ENCODE measurements at regions not wholly inside any gene's neighbourhood (a gene's known extent, or its start where the extent isn't known, plus 50 kb on each side); places are given as distances from the start of the nearest gene placed in this dataset.

DNA sequence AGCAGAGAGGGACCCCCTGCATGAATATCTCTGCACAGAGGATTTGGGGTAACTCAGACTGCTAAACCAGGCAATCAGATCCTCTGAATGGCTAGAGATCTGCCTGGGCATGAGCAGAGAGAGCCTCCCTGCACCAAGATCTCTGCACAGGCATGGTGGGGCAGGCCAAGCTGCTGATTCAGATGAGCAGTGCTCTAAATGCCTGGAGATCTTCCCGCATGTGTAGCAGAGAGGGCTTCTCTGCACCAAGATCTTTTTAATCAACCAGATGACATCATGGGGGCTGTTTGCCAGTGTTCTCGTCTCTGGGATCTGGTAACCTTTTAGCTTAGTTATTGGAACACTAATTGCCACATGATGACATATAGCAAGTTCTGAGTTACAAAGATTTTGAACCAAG lies 301.3 kb upstream of the GALNT5 start (continued):
- TF ChIP-seq ZNF114 (CRISPR knock-in tag; IDR thresholded peaks at IDR 0.05): no peak
- TF ChIP-seq POLR2AphosphoS5 (IDR thresholded peaks at IDR 0.05; ENCODE audit: low read depth): no peak
- TF ChIP-seq NANOG (IDR thresholded peaks at IDR 0.05; ENCODE audit: borderline replicate concordance): no peak
- TF ChIP-seq EZH2phosphoT487 (IDR thresholded peaks at IDR 0.05; ENCODE audit: unreplicated experiment): no peak
- TF ChIP-seq, protein P1, sequence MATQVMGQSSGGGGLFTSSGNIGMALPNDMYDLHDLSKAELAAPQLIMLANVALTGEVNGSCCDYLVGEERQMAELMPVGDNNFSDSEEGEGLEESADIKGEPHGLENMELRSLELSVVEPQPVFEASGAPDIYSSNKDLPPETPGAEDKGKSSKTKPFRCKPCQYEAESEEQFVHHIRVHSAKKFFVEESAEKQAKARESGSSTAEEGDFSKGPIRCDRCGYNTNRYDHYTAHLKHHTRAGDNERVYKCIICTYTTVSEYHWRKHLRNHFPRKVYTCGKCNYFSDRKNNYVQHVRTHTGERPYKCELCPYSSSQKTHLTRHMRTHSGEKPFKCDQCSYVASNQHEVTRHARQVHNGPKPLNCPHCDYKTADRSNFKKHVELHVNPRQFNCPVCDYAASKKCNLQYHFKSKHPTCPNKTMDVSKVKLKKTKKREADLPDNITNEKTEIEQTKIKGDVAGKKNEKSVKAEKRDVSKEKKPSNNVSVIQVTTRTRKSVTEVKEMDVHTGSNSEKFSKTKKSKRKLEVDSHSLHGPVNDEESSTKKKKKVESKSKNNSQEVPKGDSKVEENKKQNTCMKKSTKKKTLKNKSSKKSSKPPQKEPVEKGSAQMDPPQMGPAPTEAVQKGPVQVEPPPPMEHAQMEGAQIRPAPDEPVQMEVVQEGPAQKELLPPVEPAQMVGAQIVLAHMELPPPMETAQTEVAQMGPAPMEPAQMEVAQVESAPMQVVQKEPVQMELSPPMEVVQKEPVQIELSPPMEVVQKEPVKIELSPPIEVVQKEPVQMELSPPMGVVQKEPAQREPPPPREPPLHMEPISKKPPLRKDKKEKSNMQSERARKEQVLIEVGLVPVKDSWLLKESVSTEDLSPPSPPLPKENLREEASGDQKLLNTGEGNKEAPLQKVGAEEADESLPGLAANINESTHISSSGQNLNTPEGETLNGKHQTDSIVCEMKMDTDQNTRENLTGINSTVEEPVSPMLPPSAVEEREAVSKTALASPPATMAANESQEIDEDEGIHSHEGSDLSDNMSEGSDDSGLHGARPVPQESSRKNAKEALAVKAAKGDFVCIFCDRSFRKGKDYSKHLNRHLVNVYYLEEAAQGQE (IDR thresholded peaks at IDR 0.05; ENCODE audit: unreplicated experiment): no peak

DNA sequence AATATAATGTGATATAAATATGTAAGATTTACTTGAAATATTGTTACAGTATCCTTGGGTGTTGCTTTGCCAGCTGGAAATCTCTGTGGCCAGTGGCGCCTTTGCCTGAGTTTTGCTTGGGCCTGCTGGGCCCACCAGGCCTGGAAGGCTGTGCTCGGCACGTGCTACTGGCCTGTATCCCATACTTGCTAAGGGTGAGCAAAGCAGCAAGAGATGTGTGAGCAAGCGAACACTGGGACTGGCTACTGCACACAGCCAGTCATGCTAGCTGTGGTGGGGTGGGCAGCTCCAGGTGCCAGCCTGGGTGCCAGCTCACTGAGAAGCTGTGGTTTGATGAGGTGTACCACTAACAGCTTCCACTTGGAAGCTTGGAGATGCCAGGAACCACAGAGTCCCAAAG lies 299.1 kb upstream of the GALNT5 start:
- Histone ChIP-seq H3K4me1 (ENCODE audit: insufficient read depth) (no peaks in the 10 kb centered on the region), H3K36me3 (ENCODE audit: insufficient read depth) (peaks cover 5% of the 10 kb centered on the region), H3K79me2 (replicated peaks; ENCODE audit: insufficient read depth) (no peaks in the 10 kb centered on the region), H4K20me1 (replicated peaks; ENCODE audit: insufficient read depth) (no peaks in the 10 kb centered on the region), H3K9me2 (ENCODE audit: insufficient read depth) (no peaks in the 10 kb centered on the region), H3F3A (replicated peaks; ENCODE audit: low read depth) (no peaks in the 10 kb centered on the region), H3K27me3 (ENCODE audit: insufficient read depth) (no peaks in the 10 kb centered on the region), H3K27ac (ENCODE audit: low read depth) (no peak overlapping the region), H3K4me3 (no peak overlapping the region), H3K4me2 (no peak overlapping the region), H2AFZ (no peak overlapping the region)
- Mint-ChIP-seq H3K27ac (no peak overlapping the region), H3K27me3 (ENCODE audit: insufficient read depth, low read depth, poor library complexity) (no peaks in the 10 kb centered on the region), H3K9me3 (peaks cover 36% of the 10 kb centered on the region), H3K4me1 (no peaks in the 10 kb centered on the region), H3K4me3 (no peak overlapping the region), H3K36me3 (ENCODE audit: low read depth) (peaks cover 10% of the 10 kb centered on the region; the same call in 2 of the 3 replicates)
- DNase-seq (ENCODE audit: low spot score) (no peak), ATAC-seq (no peak)
- TF ChIP-seq, protein P2, sequence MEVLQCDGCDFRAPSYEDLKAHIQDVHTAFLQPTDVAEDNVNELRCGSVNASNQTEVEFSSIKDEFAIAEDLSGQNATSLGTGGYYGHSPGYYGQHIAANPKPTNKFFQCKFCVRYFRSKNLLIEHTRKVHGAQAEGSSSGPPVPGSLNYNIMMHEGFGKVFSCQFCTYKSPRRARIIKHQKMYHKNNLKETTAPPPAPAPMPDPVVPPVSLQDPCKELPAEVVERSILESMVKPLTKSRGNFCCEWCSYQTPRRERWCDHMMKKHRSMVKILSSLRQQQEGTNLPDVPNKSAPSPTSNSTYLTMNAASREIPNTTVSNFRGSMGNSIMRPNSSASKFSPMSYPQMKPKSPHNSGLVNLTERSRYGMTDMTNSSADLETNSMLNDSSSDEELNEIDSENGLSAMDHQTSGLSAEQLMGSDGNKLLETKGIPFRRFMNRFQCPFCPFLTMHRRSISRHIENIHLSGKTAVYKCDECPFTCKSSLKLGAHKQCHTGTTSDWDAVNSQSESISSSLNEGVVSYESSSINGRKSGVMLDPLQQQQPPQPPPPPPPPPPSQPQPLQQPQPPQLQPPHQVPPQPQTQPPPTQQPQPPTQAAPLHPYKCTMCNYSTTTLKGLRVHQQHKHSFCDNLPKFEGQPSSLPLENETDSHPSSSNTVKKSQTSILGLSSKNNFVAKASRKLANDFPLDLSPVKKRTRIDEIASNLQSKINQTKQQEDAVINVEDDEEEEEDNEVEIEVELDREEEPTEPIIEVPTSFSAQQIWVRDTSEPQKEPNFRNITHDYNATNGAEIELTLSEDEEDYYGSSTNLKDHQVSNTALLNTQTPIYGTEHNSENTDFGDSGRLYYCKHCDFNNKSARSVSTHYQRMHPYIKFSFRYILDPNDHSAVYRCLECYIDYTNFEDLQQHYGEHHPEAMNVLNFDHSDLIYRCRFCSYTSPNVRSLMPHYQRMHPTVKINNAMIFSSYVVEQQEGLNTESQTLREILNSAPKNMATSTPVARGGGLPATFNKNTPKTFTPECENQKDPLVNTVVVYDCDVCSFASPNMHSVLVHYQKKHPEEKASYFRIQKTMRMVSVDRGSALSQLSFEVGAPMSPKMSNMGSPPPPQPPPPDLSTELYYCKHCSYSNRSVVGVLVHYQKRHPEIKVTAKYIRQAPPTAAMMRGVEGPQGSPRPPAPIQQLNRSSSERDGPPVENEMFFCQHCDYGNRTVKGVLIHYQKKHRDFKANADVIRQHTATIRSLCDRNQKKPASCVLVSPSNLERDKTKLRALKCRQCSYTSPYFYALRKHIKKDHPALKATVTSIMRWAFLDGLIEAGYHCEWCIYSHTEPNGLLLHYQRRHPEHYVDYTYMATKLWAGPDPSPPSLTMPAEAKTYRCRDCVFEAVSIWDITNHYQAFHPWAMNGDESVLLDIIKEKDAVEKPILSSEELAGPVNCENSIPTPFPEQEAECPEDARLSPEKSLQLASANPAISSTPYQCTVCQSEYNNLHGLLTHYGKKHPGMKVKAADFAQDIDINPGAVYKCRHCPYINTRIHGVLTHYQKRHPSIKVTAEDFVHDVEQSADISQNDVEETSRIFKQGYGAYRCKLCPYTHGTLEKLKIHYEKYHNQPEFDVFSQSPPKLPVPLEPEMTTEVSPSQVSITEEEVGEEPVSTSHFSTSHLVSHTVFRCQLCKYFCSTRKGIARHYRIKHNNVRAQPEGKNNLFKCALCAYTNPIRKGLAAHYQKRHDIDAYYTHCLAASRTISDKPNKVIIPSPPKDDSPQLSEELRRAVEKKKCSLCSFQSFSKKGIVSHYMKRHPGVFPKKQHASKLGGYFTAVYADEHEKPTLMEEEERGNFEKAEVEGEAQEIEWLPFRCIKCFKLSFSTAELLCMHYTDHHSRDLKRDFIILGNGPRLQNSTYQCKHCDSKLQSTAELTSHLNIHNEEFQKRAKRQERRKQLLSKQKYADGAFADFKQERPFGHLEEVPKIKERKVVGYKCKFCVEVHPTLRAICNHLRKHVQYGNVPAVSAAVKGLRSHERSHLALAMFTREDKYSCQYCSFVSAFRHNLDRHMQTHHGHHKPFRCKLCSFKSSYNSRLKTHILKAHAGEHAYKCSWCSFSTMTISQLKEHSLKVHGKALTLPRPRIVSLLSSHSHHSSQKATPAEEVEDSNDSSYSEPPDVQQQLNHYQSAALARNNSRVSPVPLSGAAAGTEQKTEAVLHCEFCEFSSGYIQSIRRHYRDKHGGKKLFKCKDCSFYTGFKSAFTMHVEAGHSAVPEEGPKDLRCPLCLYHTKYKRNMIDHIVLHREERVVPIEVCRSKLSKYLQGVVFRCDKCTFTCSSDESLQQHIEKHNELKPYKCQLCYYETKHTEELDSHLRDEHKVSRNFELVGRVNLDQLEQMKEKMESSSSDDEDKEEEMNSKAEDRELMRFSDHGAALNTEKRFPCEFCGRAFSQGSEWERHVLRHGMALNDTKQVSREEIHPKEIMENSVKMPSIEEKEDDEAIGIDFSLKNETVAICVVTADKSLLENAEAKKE (CRISPR knock-in tag; IDR thresholded peaks at IDR 0.05): no peak
- TF ChIP-seq JUNB (IDR thresholded peaks at IDR 0.05; ENCODE audit: unreplicated experiment) (no peak), EZH2 (IDR thresholded peaks at IDR 0.05; ENCODE audit: low read depth, unreplicated experiment) (no peak), CREB1 (CRISPR knock-in tag; IDR thresholded peaks at IDR 0.05; ENCODE audit: low read depth) (no peak), STAT1 (IDR thresholded peaks at IDR 0.05; ENCODE audit: unreplicated experiment) (no peak), EZH2phosphoT487 (IDR thresholded peaks at IDR 0.05; ENCODE audit: unreplicated experiment) (no peak)
- TF ChIP-seq, protein P3, sequence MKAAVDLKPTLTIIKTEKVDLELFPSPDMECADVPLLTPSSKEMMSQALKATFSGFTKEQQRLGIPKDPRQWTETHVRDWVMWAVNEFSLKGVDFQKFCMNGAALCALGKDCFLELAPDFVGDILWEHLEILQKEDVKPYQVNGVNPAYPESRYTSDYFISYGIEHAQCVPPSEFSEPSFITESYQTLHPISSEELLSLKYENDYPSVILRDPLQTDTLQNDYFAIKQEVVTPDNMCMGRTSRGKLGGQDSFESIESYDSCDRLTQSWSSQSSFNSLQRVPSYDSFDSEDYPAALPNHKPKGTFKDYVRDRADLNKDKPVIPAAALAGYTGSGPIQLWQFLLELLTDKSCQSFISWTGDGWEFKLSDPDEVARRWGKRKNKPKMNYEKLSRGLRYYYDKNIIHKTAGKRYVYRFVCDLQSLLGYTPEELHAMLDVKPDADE (IDR thresholded peaks at IDR 0.05): no peak
- TF ChIP-seq, protein P1 (IDR thresholded peaks at IDR 0.05; ENCODE audit: unreplicated experiment): no peak
